AG04450 (cell line): ENCODE measurements at regions not wholly inside any gene's neighbourhood (a gene's known extent, or its start where the extent isn't known, plus 50 kb on each side); places are given as distances from the start of the nearest gene placed in this dataset.
"Not testable (repeated sequence)": the region's sequence is repeated elsewhere in the genome, so short reads cannot be mapped to it uniquely, and the experiment has no call there.

Experiments
- CTCF ChIA-PET: fragments of 300-600, 350-600 bp; formaldehyde crosslinking; extraction: SDS; loops from one replicate; lab custom pipeline; 2022; ENCODE audit warnings: antibody characterized with exemption, inconsistent platforms; lab: Charles Lee
- POLR2A ChIA-PET: fragments of 350-600 bp; formaldehyde crosslinking; extraction: SDS; loops from one replicate; lab custom pipeline; 2021; ENCODE audit warnings: antibody characterized with exemption, inconsistent platforms; lab: Yijun Ruan, JAX
- DNase-seq: peaks from one replicate; pipeline ENCODE4 v3.0.0-alpha.2; 2011; ENCODE audit warnings: low read depth, low spot score
- H3K27ac ChIP-seq: one replicate; pipeline ENCODE4 v1.5.1; 2012; ENCODE audit warnings: low read depth, low read length, control low read depth
- H3K27me3 ChIP-seq: one replicate; pipeline ENCODE4 v1.6.0; 2012; ENCODE audit warnings: low read length; ENCODE audit not compliant: control insufficient read depth, insufficient read depth
- H3K4me3 ChIP-seq: 2 replicates; pipeline ENCODE4 v1.5.1; 2011; ENCODE audit warnings: mild to moderate bottlenecking, low read depth, low read length, control low read depth
- H3K9me3 ChIP-seq: 2 replicates; pipeline ENCODE4 v1.5.1; 2012; ENCODE audit warnings: low read length; ENCODE audit not compliant: control insufficient read depth, insufficient read depth
- TF ChIP-seq, protein P1 (sequence below): IDR thresholded peaks from 2 replicates; pipeline ENCODE4 v1.5.1; 2011; ENCODE audit warnings: low read depth, low read length, control low read depth, inconsistent platforms

DNA sequence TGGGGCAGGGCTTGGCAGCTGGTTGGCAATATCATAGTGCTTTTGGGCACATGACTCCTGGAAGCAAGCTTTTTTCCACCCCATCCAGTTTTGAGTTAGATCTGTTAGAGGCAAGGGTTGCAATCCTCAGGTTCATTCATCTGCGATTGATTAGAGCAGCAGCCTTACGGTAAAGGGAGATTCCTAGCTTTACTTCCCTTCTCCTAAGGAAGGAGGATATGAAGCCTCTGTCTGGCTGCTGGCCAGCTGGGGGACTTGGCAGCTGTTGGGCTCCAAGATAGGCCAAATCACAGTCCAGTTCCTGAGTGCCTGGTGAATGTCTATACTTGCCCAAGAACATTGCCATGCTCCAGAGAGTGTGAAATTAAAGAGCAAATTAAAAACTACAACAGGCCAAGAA is 113.4 kb upstream of the CCNH start:
- no peaks in the 10 kb centered on the region for H3K9me3 ChIP-seq
- no peaks in the 10 kb centered on the region for H3K27me3 ChIP-seq
- POLR2A ChIA-PET = no interaction called here
- DNase-seq = no peak
- CTCF ChIA-PET = no interaction called here
- TF ChIP-seq, protein P1, sequence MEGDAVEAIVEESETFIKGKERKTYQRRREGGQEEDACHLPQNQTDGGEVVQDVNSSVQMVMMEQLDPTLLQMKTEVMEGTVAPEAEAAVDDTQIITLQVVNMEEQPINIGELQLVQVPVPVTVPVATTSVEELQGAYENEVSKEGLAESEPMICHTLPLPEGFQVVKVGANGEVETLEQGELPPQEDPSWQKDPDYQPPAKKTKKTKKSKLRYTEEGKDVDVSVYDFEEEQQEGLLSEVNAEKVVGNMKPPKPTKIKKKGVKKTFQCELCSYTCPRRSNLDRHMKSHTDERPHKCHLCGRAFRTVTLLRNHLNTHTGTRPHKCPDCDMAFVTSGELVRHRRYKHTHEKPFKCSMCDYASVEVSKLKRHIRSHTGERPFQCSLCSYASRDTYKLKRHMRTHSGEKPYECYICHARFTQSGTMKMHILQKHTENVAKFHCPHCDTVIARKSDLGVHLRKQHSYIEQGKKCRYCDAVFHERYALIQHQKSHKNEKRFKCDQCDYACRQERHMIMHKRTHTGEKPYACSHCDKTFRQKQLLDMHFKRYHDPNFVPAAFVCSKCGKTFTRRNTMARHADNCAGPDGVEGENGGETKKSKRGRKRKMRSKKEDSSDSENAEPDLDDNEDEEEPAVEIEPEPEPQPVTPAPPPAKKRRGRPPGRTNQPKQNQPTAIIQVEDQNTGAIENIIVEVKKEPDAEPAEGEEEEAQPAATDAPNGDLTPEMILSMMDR = no peak
- H3K27ac ChIP-seq = no peak overlapping the region
- no peak overlapping the region for H3K4me3 ChIP-seq

DNA sequence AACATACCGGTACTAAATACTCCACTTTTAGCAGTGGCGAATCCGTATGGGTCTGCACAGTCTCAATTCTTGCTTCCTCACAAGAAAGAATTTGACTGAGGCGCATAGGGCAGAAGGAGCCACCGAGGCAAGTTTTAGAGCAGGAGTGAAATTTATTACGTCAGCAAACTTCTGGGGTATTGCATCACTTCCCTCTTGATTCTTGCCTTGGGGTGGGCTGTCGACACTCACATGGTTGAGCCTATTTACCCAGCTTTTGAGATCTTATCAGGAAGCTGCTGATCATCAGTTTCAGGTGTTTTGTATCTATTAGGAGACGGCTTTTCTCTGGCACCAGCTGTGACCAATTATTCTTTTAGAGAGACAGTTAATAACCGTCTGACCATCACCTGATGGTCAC is 111.5 kb upstream of the CCNH start:
- POLR2A ChIA-PET = no interaction called here
- Histone ChIP-seq H3K4me3 (no peak overlapping the region), H3K27ac (no peak overlapping the region), H3K9me3 (no peaks in the 10 kb centered on the region), H3K27me3 (no peaks in the 10 kb centered on the region)
- TF ChIP-seq, protein P1 = no peak
- CTCF ChIA-PET = no interaction called here
- no peak for DNase-seq

DNA sequence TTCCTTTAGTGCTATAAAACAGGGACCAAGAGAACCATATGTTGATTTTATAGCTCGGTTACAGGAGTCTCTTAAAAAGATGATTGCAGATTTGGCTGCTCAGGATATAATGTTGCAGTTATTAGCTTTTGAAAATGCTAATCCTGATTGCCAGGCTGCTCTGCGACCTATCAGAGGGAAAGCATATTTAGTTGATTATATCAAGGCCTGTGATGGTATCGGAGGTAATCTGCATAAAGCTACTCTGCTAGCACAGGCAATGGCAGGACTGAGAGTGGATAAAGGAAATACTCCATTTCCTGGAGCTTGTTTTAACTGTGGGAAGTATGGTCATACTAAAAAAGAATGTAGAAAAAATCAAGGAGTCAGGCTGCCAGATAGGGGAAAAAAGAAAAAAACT is 99.0 kb upstream of the CCNH start:
- H3K9me3 ChIP-seq, H3K4me3 ChIP-seq, POLR2A ChIA-PET, H3K27me3 ChIP-seq, H3K27ac ChIP-seq, DNase-seq, CTCF ChIA-PET: not testable (repeated sequence)

DNA sequence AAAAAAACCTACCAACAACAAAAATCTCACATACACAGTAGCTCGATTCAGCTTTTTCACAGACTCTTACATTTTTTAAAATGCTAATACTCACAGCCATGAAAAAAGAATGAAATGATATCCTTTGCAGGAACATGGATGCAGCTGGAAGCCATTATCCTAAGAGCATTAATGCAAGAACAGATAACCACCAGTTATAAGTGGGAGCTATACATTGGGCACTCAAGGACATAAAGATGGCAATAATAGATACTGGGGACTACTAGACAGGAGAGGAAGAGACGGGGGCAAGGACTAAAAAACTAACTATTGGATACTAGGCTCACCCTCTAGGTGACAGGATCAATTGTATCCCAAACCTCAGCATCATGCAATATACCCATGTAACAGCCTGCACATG is 90.3 kb upstream of the CCNH start:
- Histone ChIP-seq H3K9me3 (no peaks in the 10 kb centered on the region), H3K4me3 (no peak overlapping the region), H3K27me3 (no peaks in the 10 kb centered on the region), H3K27ac (no peak overlapping the region)
- TF ChIP-seq, protein P1 = no peak
- ChIA-PET CTCF (no interaction called here), POLR2A (no interaction called here)
- DNase-seq = no peak

DNA sequence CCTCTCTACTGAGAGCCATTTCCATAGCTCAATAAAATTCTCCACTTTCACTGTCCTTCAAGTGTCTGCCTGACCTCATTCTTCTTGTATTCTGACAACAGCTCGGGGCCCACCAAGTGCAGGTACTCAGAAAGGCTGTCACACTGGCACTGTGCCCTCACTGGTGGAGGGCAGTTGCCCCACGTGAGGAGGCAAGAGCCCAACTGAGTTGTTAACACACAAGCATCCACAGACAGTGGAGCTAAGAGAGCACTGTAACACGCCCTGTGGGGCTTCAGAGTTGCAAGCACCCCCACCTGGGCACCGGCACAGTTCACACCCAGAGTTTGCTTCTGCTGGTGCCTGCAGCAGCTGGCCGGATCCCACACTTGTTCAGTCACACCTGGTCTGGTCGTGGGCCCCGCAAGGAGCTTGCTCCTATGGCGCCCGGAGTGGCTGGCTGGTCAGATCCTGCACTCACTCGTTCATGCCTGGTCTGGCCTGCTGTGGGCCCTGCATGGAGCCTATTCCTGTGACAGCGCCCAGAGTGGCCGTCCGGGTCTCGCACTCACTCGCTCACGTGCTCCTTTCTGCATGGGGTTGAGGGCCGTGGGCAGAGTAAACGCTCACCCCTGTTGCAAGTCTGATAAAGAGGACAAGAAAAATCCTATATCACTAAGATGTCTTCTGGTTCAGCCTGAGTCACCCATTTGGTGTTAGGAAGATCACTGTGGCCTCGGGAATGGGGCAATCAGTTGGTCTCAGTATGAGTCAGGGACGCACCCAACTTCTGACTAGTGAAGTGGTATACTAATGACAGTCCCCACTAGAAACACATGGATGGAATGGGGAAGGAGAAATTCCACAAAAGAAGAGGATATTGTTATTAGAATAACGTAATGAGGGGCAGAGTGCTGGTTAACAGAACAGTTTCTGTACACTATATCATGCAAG is 87.0 kb upstream of the CCNH start:
- no peak overlapping the region for H3K27ac ChIP-seq
- H3K4me3 ChIP-seq = no peak overlapping the region
- TF ChIP-seq, protein P1 = no peak
- ChIA-PET POLR2A (no interaction called here), CTCF (no interaction called here)
- no peak for DNase-seq
- H3K27me3 ChIP-seq = no peaks in the 10 kb centered on the region
- H3K9me3 ChIP-seq = no peaks in the 10 kb centered on the region
